H1 (cell line): ENCODE measurements at regions not wholly inside any gene's neighbourhood (a gene's known extent, or its start where the extent isn't known, plus 50 kb on each side); places are given as distances from the start of the nearest gene placed in this dataset.

Experiments
- ASH2L ChIP-seq: fragments of 200-600, 300-600 bp; sonication (generic); IDR thresholded peaks from one replicate; pipeline ENCODE4 v1.7.1; 2017; ENCODE audit warnings: low read length
- CHD2 ChIP-seq: IDR thresholded peaks from 2 replicates; pipeline ENCODE4 v1.6.1; 2012; ENCODE audit warnings: low read length, improper control_type of control experiment
- EGR1 ChIP-seq: IDR thresholded peaks from 2 replicates; pipeline ENCODE4 v1.6.1; 2011; ENCODE audit warnings: low read depth, low read length, borderline replicate concordance
- KDM4A ChIP-seq: IDR thresholded peaks from one replicate; pipeline ENCODE4 v1.7.1; 2012; ENCODE audit warnings: low read depth, mild to moderate bottlenecking, moderate library complexity, low read length, inconsistent platforms; ENCODE audit not compliant: severe bottlenecking
- POLR2A ChIP-seq, 2 experiments: IDR thresholded peaks; 1 replicate in 1 of 2; 2 replicates in 1 of 2; pipeline ENCODE4 v1.6.1; 2011; ENCODE audit warnings: low read depth in 2 of 2, low read length in 2 of 2, mild to moderate bottlenecking in 2 of 2; ENCODE audit errors: control extremely low read depth in 1 of 2
- SP2 ChIP-seq: IDR thresholded peaks from 2 replicates; pipeline ENCODE4 v1.6.1; 2012; ENCODE audit warnings: mild to moderate bottlenecking, low read length, inconsistent platforms
- SUZ12 ChIP-seq: fragments of 200-600 bp; sonication (generic); IDR thresholded peaks from 2 replicates; pipeline ENCODE4 v1.6.1; 2012; ENCODE audit warnings: mild to moderate bottlenecking, inconsistent platforms, low read length, moderate library complexity, mixed read lengths
- TF ChIP-seq, protein P1 (sequence below): fragments of 300-600 bp; sonication (generic); IDR thresholded peaks from 2 replicates; pipeline ENCODE4 v1.7.1; 2012; ENCODE audit warnings: low read length, moderate library complexity, mild to moderate bottlenecking, inconsistent platforms; ENCODE audit not compliant: insufficient replicate concordance
- TF ChIP-seq, protein P2 (sequence below): IDR thresholded peaks from 2 replicates; pipeline ENCODE4 v1.6.1; 2012; ENCODE audit warnings: inconsistent platforms

DNA sequence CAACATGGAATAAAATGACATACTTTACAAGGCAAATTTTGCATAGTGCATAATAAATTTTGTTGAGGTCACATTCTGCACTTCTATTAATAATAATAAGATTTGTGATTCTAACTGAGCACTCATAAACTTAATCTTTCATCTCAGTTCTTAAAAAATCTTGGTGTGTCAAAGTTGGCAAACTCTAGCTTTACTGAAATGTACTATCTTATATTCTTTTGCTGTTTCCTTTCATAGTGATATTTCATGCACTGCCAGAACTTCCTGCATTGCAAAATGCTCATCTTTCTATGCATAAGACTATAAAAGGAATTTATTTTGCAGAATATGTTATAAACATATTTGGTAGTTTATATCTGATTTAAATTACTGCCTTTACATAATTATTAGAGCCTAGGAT lies 797.6 kb downstream of the ADGRL2 start (continued):
- TF ChIP-seq, protein P1, sequence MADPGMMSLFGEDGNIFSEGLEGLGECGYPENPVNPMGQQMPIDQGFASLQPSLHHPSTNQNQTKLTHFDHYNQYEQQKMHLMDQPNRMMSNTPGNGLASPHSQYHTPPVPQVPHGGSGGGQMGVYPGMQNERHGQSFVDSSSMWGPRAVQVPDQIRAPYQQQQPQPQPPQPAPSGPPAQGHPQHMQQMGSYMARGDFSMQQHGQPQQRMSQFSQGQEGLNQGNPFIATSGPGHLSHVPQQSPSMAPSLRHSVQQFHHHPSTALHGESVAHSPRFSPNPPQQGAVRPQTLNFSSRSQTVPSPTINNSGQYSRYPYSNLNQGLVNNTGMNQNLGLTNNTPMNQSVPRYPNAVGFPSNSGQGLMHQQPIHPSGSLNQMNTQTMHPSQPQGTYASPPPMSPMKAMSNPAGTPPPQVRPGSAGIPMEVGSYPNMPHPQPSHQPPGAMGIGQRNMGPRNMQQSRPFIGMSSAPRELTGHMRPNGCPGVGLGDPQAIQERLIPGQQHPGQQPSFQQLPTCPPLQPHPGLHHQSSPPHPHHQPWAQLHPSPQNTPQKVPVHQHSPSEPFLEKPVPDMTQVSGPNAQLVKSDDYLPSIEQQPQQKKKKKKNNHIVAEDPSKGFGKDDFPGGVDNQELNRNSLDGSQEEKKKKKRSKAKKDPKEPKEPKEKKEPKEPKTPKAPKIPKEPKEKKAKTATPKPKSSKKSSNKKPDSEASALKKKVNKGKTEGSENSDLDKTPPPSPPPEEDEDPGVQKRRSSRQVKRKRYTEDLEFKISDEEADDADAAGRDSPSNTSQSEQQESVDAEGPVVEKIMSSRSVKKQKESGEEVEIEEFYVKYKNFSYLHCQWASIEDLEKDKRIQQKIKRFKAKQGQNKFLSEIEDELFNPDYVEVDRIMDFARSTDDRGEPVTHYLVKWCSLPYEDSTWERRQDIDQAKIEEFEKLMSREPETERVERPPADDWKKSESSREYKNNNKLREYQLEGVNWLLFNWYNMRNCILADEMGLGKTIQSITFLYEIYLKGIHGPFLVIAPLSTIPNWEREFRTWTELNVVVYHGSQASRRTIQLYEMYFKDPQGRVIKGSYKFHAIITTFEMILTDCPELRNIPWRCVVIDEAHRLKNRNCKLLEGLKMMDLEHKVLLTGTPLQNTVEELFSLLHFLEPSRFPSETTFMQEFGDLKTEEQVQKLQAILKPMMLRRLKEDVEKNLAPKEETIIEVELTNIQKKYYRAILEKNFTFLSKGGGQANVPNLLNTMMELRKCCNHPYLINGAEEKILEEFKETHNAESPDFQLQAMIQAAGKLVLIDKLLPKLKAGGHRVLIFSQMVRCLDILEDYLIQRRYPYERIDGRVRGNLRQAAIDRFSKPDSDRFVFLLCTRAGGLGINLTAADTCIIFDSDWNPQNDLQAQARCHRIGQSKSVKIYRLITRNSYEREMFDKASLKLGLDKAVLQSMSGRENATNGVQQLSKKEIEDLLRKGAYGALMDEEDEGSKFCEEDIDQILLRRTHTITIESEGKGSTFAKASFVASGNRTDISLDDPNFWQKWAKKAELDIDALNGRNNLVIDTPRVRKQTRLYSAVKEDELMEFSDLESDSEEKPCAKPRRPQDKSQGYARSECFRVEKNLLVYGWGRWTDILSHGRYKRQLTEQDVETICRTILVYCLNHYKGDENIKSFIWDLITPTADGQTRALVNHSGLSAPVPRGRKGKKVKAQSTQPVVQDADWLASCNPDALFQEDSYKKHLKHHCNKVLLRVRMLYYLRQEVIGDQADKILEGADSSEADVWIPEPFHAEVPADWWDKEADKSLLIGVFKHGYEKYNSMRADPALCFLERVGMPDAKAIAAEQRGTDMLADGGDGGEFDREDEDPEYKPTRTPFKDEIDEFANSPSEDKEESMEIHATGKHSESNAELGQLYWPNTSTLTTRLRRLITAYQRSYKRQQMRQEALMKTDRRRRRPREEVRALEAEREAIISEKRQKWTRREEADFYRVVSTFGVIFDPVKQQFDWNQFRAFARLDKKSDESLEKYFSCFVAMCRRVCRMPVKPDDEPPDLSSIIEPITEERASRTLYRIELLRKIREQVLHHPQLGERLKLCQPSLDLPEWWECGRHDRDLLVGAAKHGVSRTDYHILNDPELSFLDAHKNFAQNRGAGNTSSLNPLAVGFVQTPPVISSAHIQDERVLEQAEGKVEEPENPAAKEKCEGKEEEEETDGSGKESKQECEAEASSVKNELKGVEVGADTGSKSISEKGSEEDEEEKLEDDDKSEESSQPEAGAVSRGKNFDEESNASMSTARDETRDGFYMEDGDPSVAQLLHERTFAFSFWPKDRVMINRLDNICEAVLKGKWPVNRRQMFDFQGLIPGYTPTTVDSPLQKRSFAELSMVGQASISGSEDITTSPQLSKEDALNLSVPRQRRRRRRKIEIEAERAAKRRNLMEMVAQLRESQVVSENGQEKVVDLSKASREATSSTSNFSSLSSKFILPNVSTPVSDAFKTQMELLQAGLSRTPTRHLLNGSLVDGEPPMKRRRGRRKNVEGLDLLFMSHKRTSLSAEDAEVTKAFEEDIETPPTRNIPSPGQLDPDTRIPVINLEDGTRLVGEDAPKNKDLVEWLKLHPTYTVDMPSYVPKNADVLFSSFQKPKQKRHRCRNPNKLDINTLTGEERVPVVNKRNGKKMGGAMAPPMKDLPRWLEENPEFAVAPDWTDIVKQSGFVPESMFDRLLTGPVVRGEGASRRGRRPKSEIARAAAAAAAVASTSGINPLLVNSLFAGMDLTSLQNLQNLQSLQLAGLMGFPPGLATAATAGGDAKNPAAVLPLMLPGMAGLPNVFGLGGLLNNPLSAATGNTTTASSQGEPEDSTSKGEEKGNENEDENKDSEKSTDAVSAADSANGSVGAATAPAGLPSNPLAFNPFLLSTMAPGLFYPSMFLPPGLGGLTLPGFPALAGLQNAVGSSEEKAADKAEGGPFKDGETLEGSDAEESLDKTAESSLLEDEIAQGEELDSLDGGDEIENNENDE = no peak
- TF ChIP-seq SUZ12 (no peak), KDM4A (no peak), POLR2A (IDR thresholded peaks at IDR 0.05; ENCODE audit: control extremely low read depth in 1 of 2, low read depth in 2 of 2, low read length in 2 of 2) (no peak), EGR1 (no peak), ASH2L (no peak), CHD2 (no peak), SP2 (no peak)
- TF ChIP-seq, protein P2, sequence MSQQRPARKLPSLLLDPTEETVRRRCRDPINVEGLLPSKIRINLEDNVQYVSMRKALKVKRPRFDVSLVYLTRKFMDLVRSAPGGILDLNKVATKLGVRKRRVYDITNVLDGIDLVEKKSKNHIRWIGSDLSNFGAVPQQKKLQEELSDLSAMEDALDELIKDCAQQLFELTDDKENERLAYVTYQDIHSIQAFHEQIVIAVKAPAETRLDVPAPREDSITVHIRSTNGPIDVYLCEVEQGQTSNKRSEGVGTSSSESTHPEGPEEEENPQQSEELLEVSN = no peak
